ENCODE measurements at regions not wholly inside any gene's neighbourhood (a gene's known extent, or its start where the extent isn't known, plus 50 kb on each side); places are given as distances from the start of the nearest gene placed in this dataset.

DNA sequence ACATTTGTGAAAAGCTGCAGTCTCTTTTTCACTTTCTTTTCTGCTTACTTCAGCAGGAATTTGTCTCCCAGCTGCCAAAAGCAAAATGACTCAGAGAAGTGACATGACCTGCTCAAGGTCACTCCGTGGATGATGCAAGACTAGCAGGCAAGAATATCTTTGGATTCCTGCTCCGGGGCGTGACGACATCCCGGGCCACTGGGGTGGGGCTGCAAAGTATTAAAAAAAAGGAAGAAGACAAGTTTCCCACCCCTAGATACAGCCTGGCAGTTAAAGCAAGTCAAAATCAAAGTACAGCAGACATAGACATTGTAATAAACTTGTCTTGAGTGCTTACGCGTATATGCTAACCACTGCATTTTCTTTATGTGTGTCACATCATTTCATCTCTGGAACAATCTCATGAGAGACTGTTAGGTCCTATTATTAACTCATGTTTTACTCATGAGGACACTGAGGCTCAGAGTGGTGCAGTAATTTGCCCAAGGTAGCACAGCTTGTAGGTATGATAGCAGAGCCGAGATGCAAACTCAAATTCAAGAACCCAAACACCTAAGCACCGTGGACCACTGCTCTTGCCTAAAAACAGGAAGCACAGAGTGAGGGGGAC, 485.2 kb upstream of the PROK2 start:
- peak; percentile 87 to 92 for DNase-seq

DNA sequence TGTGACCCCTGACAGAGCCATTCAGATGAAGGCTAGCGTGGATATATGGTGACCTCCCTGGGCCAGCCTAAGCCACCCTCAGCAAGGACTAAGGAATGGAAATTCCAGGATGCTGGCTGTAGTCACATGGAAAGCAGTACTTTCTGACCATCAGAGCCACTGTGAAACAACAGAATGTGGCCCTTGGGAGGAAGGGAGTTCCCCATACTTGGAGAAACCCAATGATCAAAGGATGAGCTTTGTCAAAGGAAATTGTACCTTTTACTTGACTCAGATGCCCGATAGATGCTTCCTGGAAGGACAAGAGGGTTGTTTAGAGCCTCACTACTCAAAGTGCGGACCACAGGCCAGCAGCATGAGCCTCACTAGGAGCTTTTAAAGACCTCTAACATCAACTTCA, 484.5 kb upstream of the PROK2 start:
- peak; percentile 25 to 48 for DNase-seq

- peak in 1 of 2 donors; percentile 22 for DNase-seq
Measured at GRCh38 chr3:72266921-72267524, 482.1 kb upstream of the PROK2 start.

GRCh38 chr3:72266016-72266370, 481.0 kb upstream of the PROK2 start:
- peak; percentile 10 to 29 for DNase-seq

DNA sequence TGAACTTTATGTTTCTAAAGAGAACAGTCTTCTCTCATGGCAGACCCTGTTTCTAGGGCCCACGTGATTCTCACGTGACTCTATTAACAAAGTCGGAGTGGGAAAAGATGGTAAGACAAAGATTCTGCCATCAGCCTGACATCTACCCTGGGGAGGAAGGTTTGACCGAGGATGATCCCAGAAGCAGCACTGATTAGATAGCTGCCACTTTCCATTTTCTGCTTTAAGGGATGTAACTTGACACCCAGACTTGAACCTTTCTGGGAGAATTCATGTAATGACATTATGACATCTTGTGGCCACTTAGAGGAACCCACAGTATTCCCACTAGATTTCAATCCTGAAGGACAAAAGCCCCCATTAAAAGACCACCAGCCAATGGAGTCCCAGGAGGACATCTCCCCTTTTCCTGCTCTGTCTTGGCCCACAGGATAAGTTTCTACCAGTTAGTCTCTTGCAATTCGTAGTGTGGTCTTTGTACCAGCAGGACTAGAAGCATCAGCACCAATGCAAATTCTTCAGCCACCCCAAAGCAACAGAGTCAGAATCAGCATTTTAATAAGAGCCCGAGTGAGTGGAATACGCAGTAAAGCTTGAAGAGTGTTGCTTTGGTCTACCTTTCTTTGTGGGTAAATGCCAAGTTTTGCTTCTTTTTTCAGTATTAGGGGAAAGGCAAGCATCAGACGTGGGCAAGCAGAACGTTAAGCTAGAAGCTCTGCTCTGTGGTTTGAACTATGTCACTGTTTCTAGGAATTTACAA, 480.5 kb upstream of the PROK2 start:
- DNase-seq, result peak in 1 of 2 donors; percentile 18

DNA sequence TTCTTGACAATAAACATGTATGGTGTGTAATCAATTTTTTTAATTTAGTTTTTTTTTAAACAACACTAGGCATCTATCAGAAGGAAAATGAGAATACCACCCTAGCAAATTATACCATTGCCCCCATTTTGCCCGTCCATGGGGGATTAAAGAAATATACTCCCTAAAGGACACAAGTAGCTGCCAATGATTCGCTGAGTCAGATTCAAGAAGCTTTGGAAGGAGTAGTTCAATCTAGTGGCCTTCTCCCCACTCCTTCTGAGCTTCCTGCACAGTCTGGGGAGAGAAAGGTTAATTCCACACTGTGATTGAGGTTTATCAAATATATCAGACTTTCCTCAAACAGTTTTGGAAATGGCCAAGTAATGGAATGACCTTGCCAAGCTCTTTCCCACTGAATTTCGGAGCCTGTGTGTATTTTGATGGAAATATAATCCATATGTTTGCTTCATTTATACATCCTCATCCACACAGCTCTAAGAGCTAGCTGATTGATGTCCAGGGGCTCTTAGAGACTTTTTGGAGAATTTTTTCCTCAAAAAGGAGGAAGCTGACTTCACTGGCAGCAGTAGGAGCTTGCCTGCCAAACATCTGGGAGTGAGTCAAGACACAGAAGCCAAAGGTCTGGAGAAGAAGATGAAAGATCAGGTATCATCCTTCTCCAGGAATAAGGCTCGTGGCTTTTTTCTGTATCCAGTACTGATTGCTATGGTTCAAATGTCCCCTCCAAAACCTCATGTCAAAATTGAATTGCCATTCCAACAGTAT, 478.5 kb upstream of the PROK2 start:
- no peak for DNase-seq

GRCh38 chr3:72262736-72263135, 477.8 kb upstream of the PROK2 start:
- DNase-seq, result no peak

GRCh38 chr3:72261566-72262564, 476.9 kb upstream of the PROK2 start:
- no peak for DNase-seq

DNA sequence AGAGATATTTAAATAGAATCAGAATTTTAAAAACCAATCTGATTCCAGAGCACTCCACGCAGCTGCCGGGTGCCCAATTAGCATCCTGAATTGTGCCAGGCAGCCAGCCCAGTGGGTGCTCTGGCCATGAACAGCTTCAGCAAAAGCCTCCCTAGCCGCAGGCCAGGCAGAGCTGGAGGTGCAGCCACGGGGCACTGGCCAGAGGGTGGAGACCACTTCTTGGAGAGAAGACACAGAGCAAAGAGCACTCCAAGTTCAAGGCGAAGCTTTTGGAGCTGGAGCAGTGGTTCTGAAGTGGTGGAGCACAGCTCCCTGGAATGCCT, 475.6 kb upstream of the PROK2 start:
- no peak for DNase-seq

- no peak for DNase-seq
Measured at GRCh38 chr3:72259755-72260587, 475.0 kb upstream of the PROK2 start.

DNA sequence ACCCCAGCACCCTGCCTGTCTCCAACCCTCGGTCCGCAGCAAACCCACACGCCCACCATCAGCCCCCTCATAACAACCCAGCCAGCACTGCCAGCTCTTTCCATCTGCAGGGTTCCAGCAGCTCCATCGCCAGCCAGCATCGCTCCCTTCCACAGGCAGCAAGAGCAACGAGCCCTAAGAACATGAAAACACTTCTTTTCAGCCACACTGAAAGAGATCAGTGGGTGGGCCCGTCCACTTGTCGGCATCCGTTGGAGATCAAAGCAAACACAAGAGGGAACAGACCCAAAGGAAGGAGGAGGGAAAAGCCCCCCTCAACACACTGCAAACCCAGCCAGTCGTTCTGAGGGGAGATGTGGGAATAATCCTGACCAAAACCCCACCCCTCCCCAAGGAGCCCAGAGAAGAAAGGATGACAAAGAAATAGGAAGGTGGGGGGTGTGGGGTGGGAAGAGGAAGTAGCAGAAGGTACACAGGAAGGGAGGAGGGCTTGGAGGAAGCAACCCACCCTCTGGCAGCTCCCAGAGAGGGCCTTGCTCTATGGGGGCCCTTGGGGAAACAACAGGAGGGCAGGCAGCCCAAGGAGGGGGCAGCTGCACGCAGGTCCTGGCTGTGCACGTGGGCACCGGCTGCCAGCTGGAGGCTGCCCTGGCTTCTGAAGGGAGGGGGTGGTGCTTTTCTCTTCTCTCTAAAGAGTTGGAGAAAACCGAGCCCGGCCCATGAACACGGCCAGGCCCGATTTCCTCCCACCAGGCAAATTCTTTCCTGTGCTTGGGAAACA, 473.6 kb upstream of the PROK2 start:
- DNase-seq, result no peak

GRCh38 chr3:72257738-72258137, 472.8 kb upstream of the PROK2 start:
- no peak for DNase-seq

DNA sequence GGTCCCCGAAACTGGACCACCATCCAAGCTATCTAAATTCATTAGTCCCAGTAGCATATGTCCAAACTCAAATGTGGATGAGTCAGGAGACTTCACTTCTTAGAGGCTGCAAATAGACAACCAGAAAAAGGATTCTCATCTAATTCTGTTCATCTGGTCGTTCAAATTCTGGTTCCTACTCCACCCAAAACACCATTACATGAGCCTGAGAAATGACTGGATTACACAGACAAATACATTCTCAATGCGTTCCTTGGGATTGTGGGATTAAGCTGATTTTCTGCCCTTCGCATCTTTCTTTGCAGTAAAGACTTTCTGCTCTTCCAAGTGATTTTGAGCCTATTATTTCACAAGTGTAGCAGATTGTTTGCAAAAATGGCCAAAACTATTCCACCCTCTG, 472.3 kb upstream of the PROK2 start:
- DNase-seq, result no peak

GRCh38 chr3:72256716-72257115, 471.8 kb upstream of the PROK2 start:
- no peak for DNase-seq

- DNase-seq, result no peak
Measured at GRCh38 chr3:72255791-72256559, 471.0 kb upstream of the PROK2 start.

GRCh38 chr3:72255191-72255590, 470.2 kb upstream of the PROK2 start:
- no peak for DNase-seq

DNA sequence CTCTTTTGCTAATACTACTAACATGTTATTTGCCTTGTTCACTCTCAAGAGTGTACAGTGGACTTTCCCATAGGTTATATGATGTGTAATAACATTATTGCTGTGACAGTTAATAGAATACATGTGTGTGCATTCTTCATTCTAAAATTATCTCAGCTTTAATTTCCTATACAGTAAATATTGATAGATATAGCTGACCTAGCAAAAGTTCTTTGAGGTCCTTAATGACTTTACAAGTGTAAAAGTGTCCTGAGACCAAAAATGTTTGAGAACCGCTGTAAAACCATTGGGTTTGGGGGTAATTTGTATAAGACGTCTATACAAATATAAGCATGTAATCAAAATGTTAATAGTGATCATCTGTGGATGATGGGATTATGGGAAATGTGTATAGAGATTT, 469.5 kb upstream of the PROK2 start:
- DNase-seq, result no peak

GRCh38 chr3:72250725-72251124, 465.8 kb upstream of the PROK2 start:
- no peak for DNase-seq

- DNase-seq, result no peak
Measured at GRCh38 chr3:72248869-72249268, 463.9 kb upstream of the PROK2 start.

DNA sequence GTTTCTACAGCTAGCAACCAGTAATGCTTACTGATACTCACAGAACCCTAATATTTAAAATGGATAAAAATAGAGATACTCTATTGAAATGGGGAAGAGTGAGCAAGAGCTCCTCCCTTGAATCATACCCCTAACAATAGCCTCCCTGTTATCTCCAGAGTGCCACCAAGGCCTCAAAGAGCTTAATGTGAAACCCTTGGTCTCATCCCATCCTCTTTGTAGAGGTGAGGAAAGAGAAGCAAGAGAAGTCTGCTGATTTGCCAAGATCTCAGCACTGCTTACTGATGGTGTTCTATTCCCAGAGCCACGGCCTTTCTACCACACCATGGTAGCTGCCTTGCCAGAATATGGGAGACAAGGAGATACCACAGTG, 463.4 kb upstream of the PROK2 start:
- no peak for DNase-seq
